ENCODE measurements at regions not wholly inside any gene's neighbourhood (a gene's known extent, or its start where the extent isn't known, plus 50 kb on each side); places are given as distances from the start of the nearest gene placed in this dataset.

DNA sequence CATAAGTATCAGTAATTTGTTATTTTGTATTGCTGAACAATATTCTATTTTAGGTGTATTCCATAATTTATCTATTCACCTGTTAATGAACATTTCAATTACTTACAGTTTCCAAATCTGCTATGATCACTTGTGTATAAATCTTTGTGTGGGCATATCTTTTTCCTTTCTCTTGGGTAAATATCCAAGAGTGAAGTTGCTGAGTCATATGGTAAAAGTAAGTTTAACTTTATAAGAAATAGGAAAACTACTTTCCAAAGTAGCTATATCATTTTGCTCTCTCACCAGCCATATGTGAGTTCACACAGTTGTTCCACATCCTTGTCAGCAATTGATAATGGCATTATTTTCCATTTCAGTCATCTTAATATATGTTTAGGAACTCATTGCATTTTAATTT, 66.6 kb upstream of the KITLG start:
- Histone ChIP-seq H4K20me1 (ENCODE audit: insufficient read depth, low read length) (no peaks in the 10 kb centered on the region), H3K9me3 (replicated peaks in 1 of 2; ENCODE audit: control insufficient read depth in 1 of 2, insufficient read depth in 1 of 2, low read length in 2 of 2) (peaks cover 0 to 3% of the 10 kb centered on the region in 2 donors), H3K79me2 (ENCODE audit: insufficient read depth, low read length) (no peaks in the 10 kb centered on the region), H3K4me3 (replicated peaks in 1 of 3; ENCODE audit: low read depth in 2 of 3, low read length in 3 of 3) (no peak overlapping the region), H3K4me2 (replicated peaks; ENCODE audit: extremely low read depth, low read length, poor library complexity, severe bottlenecking) (no peak overlapping the region), H3K4me1 (ENCODE audit: control insufficient read depth in 1 of 2, insufficient read depth in 2 of 2, low read length in 2 of 2) (peaks cover 18 to 19% of the 10 kb centered on the region in 2 donors), H3K27ac (ENCODE audit: low read depth in 1 of 2, low read length in 2 of 2) (no peak overlapping the region), H3K36me3 (replicated peaks in 1 of 2; ENCODE audit: control insufficient read depth in 1 of 2, insufficient read depth in 2 of 2, low read length in 2 of 2) (no peaks in the 10 kb centered on the region), H2AFZ (ENCODE audit: insufficient read depth, low read depth, low read length, poor library complexity, severe bottlenecking) (no peak overlapping the region), H3K9ac (ENCODE audit: insufficient read depth, low read length, poor library complexity, severe bottlenecking) (no peak overlapping the region), H3K27me3 (ENCODE audit: control insufficient read depth in 2 of 2, insufficient read depth in 2 of 2, low read length in 2 of 2) (no peaks in the 10 kb centered on the region)
- intact Hi-C loops (cut with micrococcal nuclease), result no loop called here
- H3K9me3 Mint-ChIP-seq, result peaks cover 3 to 9% (median 5%) of the 10 kb centered on the region in 7 donors
- H3K27ac Mint-ChIP-seq, result no peak overlapping the region
- TF ChIP-seq, protein P1, sequence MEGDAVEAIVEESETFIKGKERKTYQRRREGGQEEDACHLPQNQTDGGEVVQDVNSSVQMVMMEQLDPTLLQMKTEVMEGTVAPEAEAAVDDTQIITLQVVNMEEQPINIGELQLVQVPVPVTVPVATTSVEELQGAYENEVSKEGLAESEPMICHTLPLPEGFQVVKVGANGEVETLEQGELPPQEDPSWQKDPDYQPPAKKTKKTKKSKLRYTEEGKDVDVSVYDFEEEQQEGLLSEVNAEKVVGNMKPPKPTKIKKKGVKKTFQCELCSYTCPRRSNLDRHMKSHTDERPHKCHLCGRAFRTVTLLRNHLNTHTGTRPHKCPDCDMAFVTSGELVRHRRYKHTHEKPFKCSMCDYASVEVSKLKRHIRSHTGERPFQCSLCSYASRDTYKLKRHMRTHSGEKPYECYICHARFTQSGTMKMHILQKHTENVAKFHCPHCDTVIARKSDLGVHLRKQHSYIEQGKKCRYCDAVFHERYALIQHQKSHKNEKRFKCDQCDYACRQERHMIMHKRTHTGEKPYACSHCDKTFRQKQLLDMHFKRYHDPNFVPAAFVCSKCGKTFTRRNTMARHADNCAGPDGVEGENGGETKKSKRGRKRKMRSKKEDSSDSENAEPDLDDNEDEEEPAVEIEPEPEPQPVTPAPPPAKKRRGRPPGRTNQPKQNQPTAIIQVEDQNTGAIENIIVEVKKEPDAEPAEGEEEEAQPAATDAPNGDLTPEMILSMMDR (IDR thresholded peaks at IDR 0.05), result no peak
- no peak overlapping the region for H3K4me3 Mint-ChIP-seq
- peaks cover 2 to 4% (median 3%) of the 10 kb centered on the region in 3 donors for H3K27me3 Mint-ChIP-seq (ENCODE audit: low read depth in 3 of 3)
- DNase-seq, result no peak
- peaks cover 0 to 3% of the 10 kb centered on the region in 2 donors for H3K36me3 Mint-ChIP-seq
- peaks cover 15% of the 10 kb centered on the region for H3K4me1 Mint-ChIP-seq

DNA sequence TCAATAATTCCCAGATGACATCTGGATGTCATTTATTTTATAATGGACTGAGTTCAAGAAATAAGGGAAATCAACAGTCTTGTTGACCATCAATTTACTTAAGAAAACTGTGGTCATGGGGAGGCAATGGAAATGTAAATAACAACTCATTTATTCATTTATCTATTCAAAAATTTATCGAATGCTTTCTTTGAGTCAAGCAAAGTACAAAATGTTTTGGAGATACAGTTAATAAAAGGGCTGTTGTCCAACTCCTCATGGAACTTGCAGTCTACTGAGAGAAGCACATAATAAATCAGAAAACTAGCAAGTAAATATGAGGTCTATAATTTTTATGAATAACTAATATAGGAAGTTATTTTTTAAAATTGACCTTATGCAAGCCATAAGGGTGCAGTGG, 65.5 kb upstream of the KITLG start:
- intact Hi-C loops (cut with micrococcal nuclease), result no loop called here
- Mint-ChIP-seq H3K4me3 (no peak overlapping the region), H3K27ac (no peak overlapping the region), H3K27me3 (ENCODE audit: low read depth in 3 of 3) (peaks cover 0 to 7% (median 2%) of the 10 kb centered on the region in 3 donors), H3K9me3 (peaks cover 3 to 9% (median 5%) of the 10 kb centered on the region in 7 donors), H3K4me1 (peaks cover 15% of the 10 kb centered on the region), H3K36me3 (peaks cover 0 to 3% of the 10 kb centered on the region in 2 donors)
- Histone ChIP-seq H3K4me3 (replicated peaks in 1 of 3; ENCODE audit: low read depth in 2 of 3, low read length in 3 of 3) (no peak overlapping the region), H3K27ac (ENCODE audit: low read depth in 1 of 2, low read length in 2 of 2) (no peak overlapping the region), H3K4me2 (replicated peaks; ENCODE audit: extremely low read depth, low read length, poor library complexity, severe bottlenecking) (no peak overlapping the region), H3K27me3 (ENCODE audit: control insufficient read depth in 2 of 2, insufficient read depth in 2 of 2, low read length in 2 of 2) (peaks cover 2 to 6% of the 10 kb centered on the region in 2 donors), H3K36me3 (replicated peaks in 1 of 2; ENCODE audit: control insufficient read depth in 1 of 2, insufficient read depth in 2 of 2, low read length in 2 of 2) (no peaks in the 10 kb centered on the region), H3K9ac (ENCODE audit: insufficient read depth, low read length, poor library complexity, severe bottlenecking) (no peak overlapping the region), H4K20me1 (ENCODE audit: insufficient read depth, low read length) (no peaks in the 10 kb centered on the region), H3K9me3 (replicated peaks in 1 of 2; ENCODE audit: control insufficient read depth in 1 of 2, insufficient read depth in 1 of 2, low read length in 2 of 2) (peaks cover 0 to 3% of the 10 kb centered on the region in 2 donors), H3K79me2 (ENCODE audit: insufficient read depth, low read length) (no peaks in the 10 kb centered on the region), H3K4me1 (ENCODE audit: control insufficient read depth in 1 of 2, insufficient read depth in 2 of 2, low read length in 2 of 2) (peaks cover 18 to 19% of the 10 kb centered on the region in 2 donors), H2AFZ (ENCODE audit: insufficient read depth, low read depth, low read length, poor library complexity, severe bottlenecking) (no peak overlapping the region)
- TF ChIP-seq, protein P1 (IDR thresholded peaks at IDR 0.05), result no peak
- no CpG with 5 or more reads among the region's 1 CpG for WGBS (ENCODE audit: insufficient coverage)
- DNase-seq, result no peak

Measured in CD14-positive monocyte (primary cell).